K562 (cell line): ENCODE measurements at regions not wholly inside any gene's neighbourhood (a gene's known extent, or its start where the extent isn't known, plus 50 kb on each side); places are given as distances from the start of the nearest gene placed in this dataset.

Experiments
- ATAC-seq: fragments of 200-7000 bp; cut with Tn5 transposase; 3 replicates; pipeline ENCODE4 v1.9.1; 2020; ENCODE audit warnings: moderate library complexity
- BruUV-seq: library from RNA; stranded (reverse); fragments of 400-500 nt; replicated peaks from 2 replicates; lab custom pipeline; 2021; lab: Mats Ljungman, UMichigan
- CTCF ChIA-PET: fragments of 300-600 bp; formaldehyde crosslinking; extraction: SDS; loops from one replicate; lab custom pipeline; 2021; ENCODE audit warnings: low intra/inter-chr PET ratio; lab: Yijun Ruan, JAX
- POLR2A ChIA-PET: fragments of 300-600, 350-650 bp; sonication (Branson Sonifier 250); formaldehyde crosslinking; extraction: SDS; loops from one replicate; lab custom pipeline; 2021; ENCODE audit warnings: antibody characterized with exemption, inconsistent platforms; lab: Yijun Ruan, JAX
- DNase-seq, 4 experiments: peaks; one replicate each; pipeline versions ENCODE4 v3.0.0 to v3.0.0-alpha.2; 2011 to 2018; ENCODE audit warnings: low spot score in 3 of 4, mixed read lengths in 3 of 4; ENCODE audit errors: extremely low read depth in 1 of 4
- FAIRE-seq: peaks from 2 replicates; lab custom pipeline; 2011; peaks lifted over from hg19 to GRCh38; lab: Jason Lieb, UNC
- H2AFZ ChIP-seq: 2 replicates; pipeline ENCODE4 v1.6.0; 2011; ENCODE audit warnings: low read depth, low read length, control low read depth, inconsistent platforms
- H3K27ac ChIP-seq: fragments of 200-600 bp; 3 replicates; pipeline ENCODE4 v1.8.0; 2011; ENCODE audit warnings: low read depth, mild to moderate bottlenecking, control low read depth, inconsistent platforms, low read length, moderate library complexity, mixed read lengths; ENCODE audit errors: extremely low read depth
- H3K27me3 ChIP-seq, 2 experiments: fragments of 300-600 bp in 1 of 2; 2 replicates in 1 of 2; 3 replicates in 1 of 2; pipeline versions ENCODE4 v1.6.0 to v1.8.0; 2011; ENCODE audit warnings: inconsistent platforms in 2 of 2, low read length in 2 of 2, mild to moderate bottlenecking in 1 of 2, mixed read lengths in 1 of 2, moderate library complexity in 1 of 2; ENCODE audit not compliant: control insufficient read depth in 2 of 2, insufficient read depth in 2 of 2
- H3K36me3 ChIP-seq: fragments of 300-600 bp; 3 replicates; pipeline ENCODE4 v1.8.0; 2011; ENCODE audit warnings: mild to moderate bottlenecking, low read length, inconsistent platforms; ENCODE audit not compliant: control insufficient read depth, insufficient read depth
- H3K4me1 ChIP-seq, 2 experiments: fragments of 200-600 bp in 1 of 2; replicated peaks in 1 of 2; 2 replicates in 1 of 2; 3 replicates in 1 of 2; pipeline versions ENCODE4 v1.5.1 to v1.8.0; 2011; ENCODE audit warnings: inconsistent platforms in 2 of 2, low read length in 2 of 2, mild to moderate bottlenecking in 1 of 2, mixed read lengths in 1 of 2, moderate library complexity in 1 of 2; ENCODE audit not compliant: control insufficient read depth in 2 of 2, insufficient read depth in 2 of 2
- H3K4me2 ChIP-seq: 2 replicates; pipeline ENCODE4 v1.6.1; 2011; ENCODE audit warnings: low read length, control low read depth, inconsistent platforms, mixed read lengths; ENCODE audit not compliant: insufficient read depth
- H3K4me3 ChIP-seq: fragments of 200-600 bp; sonication (generic), shearing (Covaris generic); 2 replicates; pipeline ENCODE4 v1.5.1; 2016; ENCODE audit warnings: control low read depth, inconsistent platforms
- H3K79me2 ChIP-seq: fragments of 200-600 bp; 3 replicates; pipeline ENCODE4 v1.8.0; 2011; ENCODE audit warnings: low read length, inconsistent platforms; ENCODE audit not compliant: control insufficient read depth, insufficient read depth
- H3K9ac ChIP-seq, 2 experiments: 2 replicates each; pipeline versions ENCODE4 v1.6.0 to v1.6.1; 2011; ENCODE audit warnings: low read depth in 2 of 2, low read length in 2 of 2, control low read depth in 1 of 2, inconsistent platforms in 1 of 2, mild to moderate bottlenecking in 1 of 2, mixed read lengths in 1 of 2; ENCODE audit not compliant: insufficient read depth in 1 of 2
- H3K9me1 ChIP-seq: one replicate; pipeline ENCODE4 v1.6.0; 2011; ENCODE audit warnings: inconsistent platforms, mild to moderate bottlenecking, low read length, moderate library complexity; ENCODE audit not compliant: control insufficient read depth, insufficient read depth
- H3K9me3 ChIP-seq: replicated peaks from 2 replicates; pipeline ENCODE4 v1.5.1; 2011; ENCODE audit warnings: low read depth, low read length, inconsistent platforms; ENCODE audit not compliant: control insufficient read depth, insufficient read depth
- H4K20me1 ChIP-seq: replicated peaks from 2 replicates; pipeline ENCODE4 v1.6.1; 2011; ENCODE audit warnings: low read length, inconsistent platforms, mixed read lengths; ENCODE audit not compliant: control insufficient read depth, insufficient read depth
- AFF1 ChIP-seq, 2 experiments: fragments of 450-650 bp; IDR thresholded peaks; 2 replicates each; pipeline ENCODE4 v1.6.1; 2018; ENCODE audit warnings: mild to moderate bottlenecking in 2 of 2, low read depth in 1 of 2; ENCODE audit not compliant: partially characterized antibody in 2 of 2
- CBFA2T2 ChIP-seq: fragments of 450-650 bp; conservative IDR thresholded peaks from 2 replicates; pipeline ENCODE4 v1.6.1; 2017; ENCODE audit warnings: mild to moderate bottlenecking
- DIDO1 ChIP-seq: fragments of 450-650 bp; IDR thresholded peaks from 2 replicates; pipeline ENCODE4 v1.6.1; 2016; ENCODE audit warnings: low read depth, missing biosample characterization, missing genetic modification characterization
- HMBOX1 ChIP-seq: sonication (generic); IDR thresholded peaks from 2 replicates; pipeline ENCODE4 v1.6.1; 2016
- IRF1 ChIP-seq: sonication (generic); formaldehyde crosslinking; IDR thresholded peaks from 2 replicates; pipeline ENCODE4 v1.8.0; 2022; ENCODE audit warnings: missing genetic modification reagents, mild to moderate bottlenecking, borderline replicate concordance
- IRF9 ChIP-seq: fragments of 450-650 bp; IDR thresholded peaks from 2 replicates; pipeline ENCODE4 v1.6.1; 2016; ENCODE audit warnings: missing biosample characterization, missing genetic modification characterization
- TOE1 ChIP-seq, 2 experiments: fragments of 450-650 bp in 1 of 2; sonication (generic) in 1 of 2; formaldehyde crosslinking in 1 of 2; IDR thresholded peaks; 2 replicates each; pipeline versions ENCODE4 v1.7.1 to v1.8.0; 2016 to 2022; ENCODE audit warnings: borderline replicate concordance in 2 of 2, mild to moderate bottlenecking in 2 of 2, antibody characterized with exemption in 1 of 2, inconsistent platforms in 1 of 2, low read depth in 1 of 2, missing genetic modification reagents in 1 of 2, moderate library complexity in 1 of 2
- ZNF655 ChIP-seq: fragments of 250-450 bp; sonication (Bioruptor Pico); IDR thresholded peaks from 2 replicates; pipeline ENCODE4 v1.5.0; 2021
- WGBS: fragments of 100-300 bp; shearing (Covaris generic); methylation state at CpG from one replicate; pipeline ENCODE4 v1.1.6; 2016; ENCODE audit warnings: low coverage, mixed read lengths; ENCODE audit not compliant: insufficient coverage; ENCODE audit errors: missing lambda C conversion rate; 5-methylcytosine and 5-hydroxymethylcytosine counted together
- in situ Hi-C: fragments of 300-500 bp; cut with MboI; formaldehyde crosslinking; loops from 4 replicates; pipeline ENCODE4 v1.15.0; 2018; ENCODE audit warnings: inconsistent platforms, mixed read lengths
- intact Hi-C: fragments of 100-400 bp; cut with micrococcal nuclease; formaldehyde crosslinking; loops from 2 replicates; pipeline ENCODE4 v1.14.2; 2022

- intact Hi-C loops: loop anchor here (10.0 kb wide), 1 partner anchor 152 kb away; no protein-coding TSS in a partner anchor
- Histone ChIP-seq H3K9ac (no peak overlapping the region), H4K20me1 (no peaks in the 10 kb centered on the region), H2AFZ (no peak overlapping the region), H3K27me3 (no peaks in the 10 kb centered on the region), H3K4me2 (no peak overlapping the region), H3K9me1 (no peaks in the 10 kb centered on the region), H3K36me3 (no peaks in the 10 kb centered on the region), H3K79me2 (no peaks in the 10 kb centered on the region), H3K9me3 (no peaks in the 10 kb centered on the region), H3K4me1 (no peaks in the 10 kb centered on the region), H3K4me3 (no peak overlapping the region), H3K27ac (no peak overlapping the region)
- FAIRE-seq: no peak
- ATAC-seq: no peak
- 0% methylated on average over 3 of the region's 4 CpGs for WGBS
- DNase-seq: no peak
- ChIA-PET POLR2A (interaction anchor here (0.6 kb wide), 1 partner anchor 623 kb away, joined by 3 read pairs; no protein-coding TSS in a partner anchor), CTCF (no interaction called here)
- no peak for TF ChIP-seq AFF1 (IDR thresholded peaks at IDR 0.05; ENCODE audit: low read depth in 1 of 2, partially characterized antibody in 2 of 2)
- no peak for TF ChIP-seq HMBOX1
- TF ChIP-seq IRF1 (CRISPR knock-in tag): no peak
- TF ChIP-seq TOE1 (IDR thresholded peaks at IDR 0.05; ENCODE audit: borderline replicate concordance): no peak
- TF ChIP-seq TOE1 (CRISPR knock-in tag; IDR thresholded peaks at IDR 0.05; ENCODE audit: borderline replicate concordance, low read depth): no peak
- TF ChIP-seq IRF9 (tag): no peak
- TF ChIP-seq CBFA2T2: no peak
- TF ChIP-seq ZNF655 (CRISPR knock-in tag): no peak
- no peak for TF ChIP-seq DIDO1 (tag)
- no TSS peak for BruUV-seq
- in situ Hi-C loops: no loop called here
These were observed 108.1 kb upstream of the SERPINE2 start for GRCh38 chr2:224147174-224147573.
